ENCODE measurements at regions not wholly inside any gene's neighbourhood (a gene's known extent, or its start where the extent isn't known, plus 50 kb on each side); places are given as distances from the start of the nearest gene placed in this dataset.

DNA sequence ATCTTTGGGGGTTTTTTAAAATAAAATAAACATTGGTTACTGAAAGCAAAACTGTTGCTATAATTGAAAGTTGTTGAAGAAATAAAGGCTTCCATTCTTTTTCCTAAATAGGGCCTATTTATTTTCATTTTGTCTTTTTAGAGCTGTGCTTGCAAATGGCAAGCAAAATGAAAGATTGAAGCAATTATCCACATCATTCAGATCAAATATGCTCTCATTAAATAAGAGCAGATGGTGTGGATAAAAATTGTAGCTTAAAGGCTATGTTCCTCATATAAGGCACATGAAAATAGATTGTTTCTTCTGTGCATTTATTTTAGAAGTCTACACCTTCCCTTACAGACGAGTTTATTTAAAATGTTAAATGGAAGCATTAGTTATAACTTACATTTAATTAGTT is 1317.7 kb downstream of the MRPL39 start:
- H3K27me3 ChIP-seq (ENCODE audit: insufficient read depth in 3 of 3, low read length in 2 of 3) = no peaks in the 10 kb centered on the region
- ATAC-seq (no peak), DNase-seq (no peak)
- TF ChIP-seq, protein P1, sequence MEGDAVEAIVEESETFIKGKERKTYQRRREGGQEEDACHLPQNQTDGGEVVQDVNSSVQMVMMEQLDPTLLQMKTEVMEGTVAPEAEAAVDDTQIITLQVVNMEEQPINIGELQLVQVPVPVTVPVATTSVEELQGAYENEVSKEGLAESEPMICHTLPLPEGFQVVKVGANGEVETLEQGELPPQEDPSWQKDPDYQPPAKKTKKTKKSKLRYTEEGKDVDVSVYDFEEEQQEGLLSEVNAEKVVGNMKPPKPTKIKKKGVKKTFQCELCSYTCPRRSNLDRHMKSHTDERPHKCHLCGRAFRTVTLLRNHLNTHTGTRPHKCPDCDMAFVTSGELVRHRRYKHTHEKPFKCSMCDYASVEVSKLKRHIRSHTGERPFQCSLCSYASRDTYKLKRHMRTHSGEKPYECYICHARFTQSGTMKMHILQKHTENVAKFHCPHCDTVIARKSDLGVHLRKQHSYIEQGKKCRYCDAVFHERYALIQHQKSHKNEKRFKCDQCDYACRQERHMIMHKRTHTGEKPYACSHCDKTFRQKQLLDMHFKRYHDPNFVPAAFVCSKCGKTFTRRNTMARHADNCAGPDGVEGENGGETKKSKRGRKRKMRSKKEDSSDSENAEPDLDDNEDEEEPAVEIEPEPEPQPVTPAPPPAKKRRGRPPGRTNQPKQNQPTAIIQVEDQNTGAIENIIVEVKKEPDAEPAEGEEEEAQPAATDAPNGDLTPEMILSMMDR (IDR thresholded peaks at IDR 0.05) = no peak
- H3K36me3 ChIP-seq (ENCODE audit: insufficient read depth in 1 of 2, low read depth in 1 of 2) = no peaks in the 10 kb centered on the region
- 77 to 88% (median 82%) methylated on average over 1 of the region's 1 CpG for WGBS, 3 donors
- peaks cover 2% of the 10 kb centered on the region for H3K9me3 ChIP-seq
- intact Hi-C loops (cut with DNase I) = no loop called here
- H3K4me1 ChIP-seq = no peaks in the 10 kb centered on the region
- H3K4me3 ChIP-seq = no peak overlapping the region
- no peak overlapping the region for H3K27ac ChIP-seq

DNA sequence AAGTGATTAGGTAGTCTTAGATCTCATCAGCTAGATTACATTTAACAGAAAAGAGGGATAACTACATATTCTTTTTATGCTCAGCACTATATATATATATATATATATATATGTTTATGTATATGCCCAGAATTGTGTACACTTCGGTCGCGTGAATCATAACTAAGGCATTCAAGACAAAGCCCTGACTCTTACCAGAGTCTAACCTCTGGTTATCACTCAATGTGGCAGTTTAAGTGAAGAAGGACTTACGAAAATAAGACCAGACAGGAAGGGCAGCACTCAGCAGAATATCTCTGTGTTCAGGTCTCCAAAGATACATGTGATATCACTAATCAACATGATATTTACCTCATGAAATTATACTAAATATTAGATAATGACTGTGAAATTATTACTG is 1326.7 kb downstream of the MRPL39 start:
- TF ChIP-seq, protein P1 (IDR thresholded peaks at IDR 0.05) = no peak
- WGBS, 3 donors = 84 to 94% (median 89%) methylated on average over 4 of the region's 4 CpGs

DNA sequence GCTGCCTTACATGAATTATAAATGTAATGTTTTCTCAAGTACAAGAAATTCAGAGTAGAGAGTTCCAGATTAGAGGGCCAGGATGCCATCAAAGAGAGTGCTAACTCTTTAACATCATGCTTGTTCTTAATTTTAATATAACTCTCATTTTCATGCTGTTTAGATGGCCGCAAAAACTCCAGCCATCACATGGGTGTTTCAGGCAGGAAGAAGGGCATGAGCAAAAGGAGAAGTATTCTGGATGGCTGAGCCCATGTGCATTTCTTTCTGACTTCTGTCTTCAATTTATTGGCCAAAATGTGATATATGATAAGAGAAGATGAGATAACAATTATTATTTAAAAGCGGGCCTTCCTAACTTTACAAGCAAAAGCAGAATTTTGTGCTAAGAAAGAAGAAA is 1328.6 kb downstream of the MRPL39 start:
- ATAC-seq = no peak
- intact Hi-C loops (cut with DNase I) = no loop called here
- 87 to 89% (median 87%) methylated on average over 2 of the region's 2 CpGs for WGBS, 3 donors

More for the DNA sequence above, 1326.7 kb downstream of the MRPL39 start:
- Histone ChIP-seq H3K9me3 (no peaks in the 10 kb centered on the region), H3K4me3 (no peak overlapping the region), H3K4me1 (no peaks in the 10 kb centered on the region), H3K27ac (no peak overlapping the region), H3K27me3 (ENCODE audit: insufficient read depth in 3 of 3, low read length in 2 of 3) (no peaks in the 10 kb centered on the region), H3K36me3 (ENCODE audit: insufficient read depth in 1 of 2, low read depth in 1 of 2) (no peaks in the 10 kb centered on the region)
- DNase-seq = no peak
- no peak for ATAC-seq
- intact Hi-C loops (cut with DNase I) = no loop called here

DNA sequence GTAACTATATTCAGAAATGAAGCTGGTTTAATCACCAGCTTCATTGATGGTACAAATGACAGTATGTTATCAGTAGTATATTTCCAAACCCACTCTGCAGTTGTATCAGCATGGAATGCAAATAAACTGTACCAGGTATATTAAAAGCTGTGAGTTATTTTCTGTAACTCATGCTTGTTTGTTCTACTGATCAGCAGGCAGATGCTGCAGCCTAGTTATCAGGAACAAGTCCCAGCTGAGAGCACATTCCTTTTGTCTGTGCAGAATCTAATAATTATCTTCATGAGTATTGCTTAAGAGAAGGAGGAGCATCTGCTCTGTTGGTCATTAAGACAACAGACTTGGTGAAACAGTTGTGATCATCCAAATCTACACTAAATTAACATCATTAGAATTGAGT is 1331.1 kb downstream of the MRPL39 start:
- Histone ChIP-seq H3K27me3 (ENCODE audit: insufficient read depth in 3 of 3, low read length in 2 of 3) (no peaks in the 10 kb centered on the region), H3K4me3 (no peak overlapping the region), H3K36me3 (ENCODE audit: insufficient read depth in 1 of 2, low read depth in 1 of 2) (no peaks in the 10 kb centered on the region), H3K4me1 (no peaks in the 10 kb centered on the region), H3K9me3 (no peaks in the 10 kb centered on the region), H3K27ac (no peak overlapping the region)
- DNase-seq (no peak), ATAC-seq (no peak)
- TF ChIP-seq, protein P1 (IDR thresholded peaks at IDR 0.05) = no peak
- intact Hi-C loops (cut with DNase I) = no loop called here

More for the DNA sequence above, 1328.6 kb downstream of the MRPL39 start:
- DNase-seq = no peak
- TF ChIP-seq, protein P1 (IDR thresholded peaks at IDR 0.05) = no peak
- H3K4me3 ChIP-seq = no peak overlapping the region
- no peaks in the 10 kb centered on the region for H3K4me1 ChIP-seq
- no peak overlapping the region for H3K27ac ChIP-seq
- H3K27me3 ChIP-seq (ENCODE audit: insufficient read depth in 3 of 3, low read length in 2 of 3) = no peaks in the 10 kb centered on the region
- H3K9me3 ChIP-seq = no peaks in the 10 kb centered on the region
- H3K36me3 ChIP-seq (ENCODE audit: insufficient read depth in 1 of 2, low read depth in 1 of 2) = no peaks in the 10 kb centered on the region

DNA sequence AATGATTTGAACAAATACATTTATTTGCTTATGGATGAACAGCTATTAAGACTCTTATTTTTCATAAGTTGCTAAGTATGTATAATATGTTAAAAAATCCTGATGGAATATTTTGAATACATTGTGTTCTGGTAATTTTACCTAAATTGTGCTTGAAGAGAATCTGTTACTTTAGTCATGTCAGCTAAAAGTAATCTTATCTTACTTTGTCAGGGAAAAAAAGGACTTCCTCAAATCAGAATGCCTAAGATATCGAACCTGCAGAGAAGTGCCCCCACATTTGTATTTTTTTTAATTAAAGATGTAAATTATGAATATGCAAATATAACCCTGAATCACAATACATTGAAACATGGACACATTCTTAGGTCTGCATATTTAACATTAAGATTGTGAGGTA is 1331.7 kb downstream of the MRPL39 start:
- H3K36me3 ChIP-seq (ENCODE audit: insufficient read depth in 1 of 2, low read depth in 1 of 2) = no peaks in the 10 kb centered on the region
- H3K27me3 ChIP-seq (ENCODE audit: insufficient read depth in 3 of 3, low read length in 2 of 3) = no peaks in the 10 kb centered on the region
- H3K27ac ChIP-seq = no peak overlapping the region
- H3K4me1 ChIP-seq = no peaks in the 10 kb centered on the region
- TF ChIP-seq, protein P1 (IDR thresholded peaks at IDR 0.05) = no peak
- WGBS, 3 donors = 65 to 72% (median 66%) methylated on average over 1 of the region's 1 CpG
- no peak overlapping the region for H3K4me3 ChIP-seq
- no peaks in the 10 kb centered on the region for H3K9me3 ChIP-seq
- ATAC-seq (no peak), DNase-seq (no peak)
- intact Hi-C loops (cut with DNase I) = no loop called here

Measured in psoas muscle (tissue), 7 donors.